ENCODE measurements at regions not wholly inside any gene's neighbourhood (a gene's known extent, or its start where the extent isn't known, plus 50 kb on each side); places are given as distances from the start of the nearest gene placed in this dataset.

- intact Hi-C loops (cut with DNase I), result no loop called here
- ATAC-seq, result no peak
- DNase-seq (ENCODE audit: low spot score), result no peak
Measured at GRCh38 chr5:74083096-74083791, 457.2 kb downstream of the ARHGEF28 start.

- intact Hi-C loops (cut with DNase I), result no loop called here
- ATAC-seq (no peak), DNase-seq (ENCODE audit: low spot score) (no peak)
Measured at GRCh38 chr5:74082512-74083055, 456.6 kb downstream of the ARHGEF28 start.

- ATAC-seq (no peak), DNase-seq (ENCODE audit: low spot score) (no peak)
- intact Hi-C loops (cut with DNase I), result no loop called here
Measured at GRCh38 chr5:74081126-74081525, 455.1 kb downstream of the ARHGEF28 start.

GRCh38 chr5:74079971-74080556 is 454.1 kb downstream of the ARHGEF28 start:
- no peak for ATAC-seq

GRCh38 chr5:74075501-74076484 is 449.8 kb downstream of the ARHGEF28 start:
- intact Hi-C loops (cut with DNase I), result no loop called here
- DNase-seq (ENCODE audit: low spot score), result no peak
- ATAC-seq, result no peak

More at GRCh38 chr5:74079971-74080556, 454.1 kb downstream of the ARHGEF28 start:
- DNase-seq (ENCODE audit: low spot score), result no peak
- intact Hi-C loops (cut with DNase I), result no loop called here

- no peak for ATAC-seq
- no peak for DNase-seq (ENCODE audit: low spot score)
- intact Hi-C loops (cut with DNase I), result no loop called here
Measured at GRCh38 chr5:74074111-74074510, 448.1 kb downstream of the ARHGEF28 start.

- intact Hi-C loops (cut with DNase I), result no loop called here
- ATAC-seq, result no peak
- DNase-seq (ENCODE audit: low spot score), result no peak
Measured at GRCh38 chr5:74073257-74073656, 447.3 kb downstream of the ARHGEF28 start.

GRCh38 chr5:74072646-74073045 is 446.6 kb downstream of the ARHGEF28 start:
- DNase-seq (ENCODE audit: low spot score) (no peak), ATAC-seq (no peak)
- intact Hi-C loops (cut with DNase I), result no loop called here

- intact Hi-C loops (cut with DNase I), result no loop called here
- DNase-seq (ENCODE audit: low spot score), result no peak
- ATAC-seq, result no peak
Measured at GRCh38 chr5:74070766-74071165, 444.8 kb downstream of the ARHGEF28 start.

- DNase-seq (ENCODE audit: low spot score) (no peak), ATAC-seq (no peak)
- intact Hi-C loops (cut with DNase I), result no loop called here
Measured at GRCh38 chr5:74069741-74070140, 443.7 kb downstream of the ARHGEF28 start.

GRCh38 chr5:74067748-74068541 is 441.9 kb downstream of the ARHGEF28 start:
- ATAC-seq (peak; percentile 53), DNase-seq (ENCODE audit: low spot score) (no peak)
- intact Hi-C loops (cut with DNase I), result no loop called here

- intact Hi-C loops (cut with DNase I), result no loop called here
- ATAC-seq (no peak), DNase-seq (ENCODE audit: low spot score) (no peak)
Measured at GRCh38 chr5:74064911-74065310, 438.9 kb downstream of the ARHGEF28 start.

- intact Hi-C loops (cut with DNase I), result no loop called here
- ATAC-seq (no peak), DNase-seq (ENCODE audit: low spot score) (no peak)
Measured at GRCh38 chr5:74064225-74064624, 438.2 kb downstream of the ARHGEF28 start.

GRCh38 chr5:74063821-74064220 is 437.8 kb downstream of the ARHGEF28 start:
- ATAC-seq (no peak), DNase-seq (ENCODE audit: low spot score) (no peak)
- intact Hi-C loops (cut with DNase I), result no loop called here

- no peak for DNase-seq (ENCODE audit: low spot score)
- intact Hi-C loops (cut with DNase I), result no loop called here
- no peak for ATAC-seq
Measured at GRCh38 chr5:74063346-74063745, 437.4 kb downstream of the ARHGEF28 start.

- DNase-seq (ENCODE audit: low spot score) (no peak), ATAC-seq (no peak)
- intact Hi-C loops (cut with DNase I), result no loop called here
Measured at GRCh38 chr5:74061292-74061691, 435.3 kb downstream of the ARHGEF28 start.

GRCh38 chr5:74059706-74060105 is 433.7 kb downstream of the ARHGEF28 start:
- ATAC-seq (no peak), DNase-seq (ENCODE audit: low spot score) (no peak)
- intact Hi-C loops (cut with DNase I), result no loop called here

GRCh38 chr5:74056789-74057164 is 430.8 kb downstream of the ARHGEF28 start:
- DNase-seq (ENCODE audit: low spot score) (no peak), ATAC-seq (peak; percentile 23)
- intact Hi-C loops (cut with DNase I), result no loop called here

Measured in sciatic nerve (tissue), 2 donors.